ENCODE measurements at regions not wholly inside any gene's neighbourhood (a gene's known extent, or its start where the extent isn't known, plus 50 kb on each side); places are given as distances from the start of the nearest gene placed in this dataset.

GRCh38 chr3:102307442-102307841, 127.4 kb upstream of the ZPLD1 start:
- no TSS peak for BruUV-seq (replicated peaks)
- Histone ChIP-seq H3K9me2 (ENCODE audit: insufficient read depth, low read length) (no peaks in the 10 kb centered on the region), H3K4me2 (ENCODE audit: low read length) (no peak overlapping the region), H3K4me1 (ENCODE audit: insufficient read depth, low read length, poor library complexity, severe bottlenecking) (no peaks in the 10 kb centered on the region), H4K20me1 (ENCODE audit: insufficient read depth, low read length) (no peaks in the 10 kb centered on the region), H3K9me3 (ENCODE audit: low read length) (no peaks in the 10 kb centered on the region), H3K36me3 (ENCODE audit: insufficient read depth, low read length) (no peaks in the 10 kb centered on the region), H3K27ac (ENCODE audit: low read depth, low read length, poor library complexity, severe bottlenecking) (no peak overlapping the region), H2AFZ (ENCODE audit: low read length) (no peak overlapping the region), H3K4me3 (ENCODE audit: low read depth, low read length, poor library complexity, severe bottlenecking) (no peak overlapping the region), H3K79me2 (ENCODE audit: insufficient read depth, low read depth, low read length) (no peaks in the 10 kb centered on the region)
- POLR2A ChIA-PET = no interaction called here
- intact Hi-C loops (cut with micrococcal nuclease; ENCODE audit: unreplicated experiment) = no loop called here
- CTCF ChIA-PET (ENCODE audit: unreplicated experiment) = no interaction called here
- TF ChIP-seq EZH2phosphoT487 (IDR thresholded peaks at IDR 0.05; ENCODE audit: borderline replicate concordance, low read depth, low read length) = no peak
- TF ChIP-seq, protein P1, sequence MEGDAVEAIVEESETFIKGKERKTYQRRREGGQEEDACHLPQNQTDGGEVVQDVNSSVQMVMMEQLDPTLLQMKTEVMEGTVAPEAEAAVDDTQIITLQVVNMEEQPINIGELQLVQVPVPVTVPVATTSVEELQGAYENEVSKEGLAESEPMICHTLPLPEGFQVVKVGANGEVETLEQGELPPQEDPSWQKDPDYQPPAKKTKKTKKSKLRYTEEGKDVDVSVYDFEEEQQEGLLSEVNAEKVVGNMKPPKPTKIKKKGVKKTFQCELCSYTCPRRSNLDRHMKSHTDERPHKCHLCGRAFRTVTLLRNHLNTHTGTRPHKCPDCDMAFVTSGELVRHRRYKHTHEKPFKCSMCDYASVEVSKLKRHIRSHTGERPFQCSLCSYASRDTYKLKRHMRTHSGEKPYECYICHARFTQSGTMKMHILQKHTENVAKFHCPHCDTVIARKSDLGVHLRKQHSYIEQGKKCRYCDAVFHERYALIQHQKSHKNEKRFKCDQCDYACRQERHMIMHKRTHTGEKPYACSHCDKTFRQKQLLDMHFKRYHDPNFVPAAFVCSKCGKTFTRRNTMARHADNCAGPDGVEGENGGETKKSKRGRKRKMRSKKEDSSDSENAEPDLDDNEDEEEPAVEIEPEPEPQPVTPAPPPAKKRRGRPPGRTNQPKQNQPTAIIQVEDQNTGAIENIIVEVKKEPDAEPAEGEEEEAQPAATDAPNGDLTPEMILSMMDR (conservative IDR thresholded peaks at IDR 0.05; ENCODE audit: low read length) = no peak
- DNase-seq (ENCODE audit: low spot score) = no peak

DNA sequence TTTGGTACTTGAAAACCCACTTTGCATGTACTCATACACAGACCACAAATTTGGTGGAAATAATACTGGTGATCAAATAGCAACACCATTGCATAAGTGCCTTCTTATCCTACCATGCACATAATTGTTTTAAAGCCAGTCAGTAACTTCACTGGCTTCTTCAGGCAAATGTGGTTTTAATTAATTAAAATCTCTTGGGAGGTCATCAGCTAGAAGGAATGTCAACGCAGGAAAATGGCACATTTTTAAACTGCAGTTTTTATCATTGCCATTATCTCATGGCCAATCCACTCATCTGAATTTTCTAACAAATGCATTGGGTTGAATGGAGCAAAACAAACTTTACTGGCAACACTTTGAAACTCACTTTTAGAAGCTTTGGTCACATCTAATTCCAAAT, 105.7 kb upstream of the ZPLD1 start:
- no peaks in the 10 kb centered on the region for H4K20me1 ChIP-seq (ENCODE audit: insufficient read depth, low read length)
- POLR2A ChIA-PET = no interaction called here
- H3K36me3 ChIP-seq (ENCODE audit: insufficient read depth, low read length) = no peaks in the 10 kb centered on the region
- no peak overlapping the region for H3K4me3 ChIP-seq (ENCODE audit: low read depth, low read length, poor library complexity, severe bottlenecking)
- CTCF ChIA-PET (ENCODE audit: unreplicated experiment) = no interaction called here
- TF ChIP-seq, protein P1 (conservative IDR thresholded peaks at IDR 0.05; ENCODE audit: low read length) = no peak
- TF ChIP-seq EZH2phosphoT487 (IDR thresholded peaks at IDR 0.05; ENCODE audit: borderline replicate concordance, low read depth, low read length) = no peak
- H3K4me1 ChIP-seq (ENCODE audit: insufficient read depth, low read length, poor library complexity, severe bottlenecking) = no peaks in the 10 kb centered on the region
- no peaks in the 10 kb centered on the region for H3K9me2 ChIP-seq (ENCODE audit: insufficient read depth, low read length)
- no peaks in the 10 kb centered on the region for H3K79me2 ChIP-seq (ENCODE audit: insufficient read depth, low read depth, low read length)
- BruUV-seq (replicated peaks) = no TSS peak
- no peak overlapping the region for H3K27ac ChIP-seq (ENCODE audit: low read depth, low read length, poor library complexity, severe bottlenecking)
- no peak overlapping the region for H2AFZ ChIP-seq (ENCODE audit: low read length)
- no peak for DNase-seq (ENCODE audit: low spot score)
- intact Hi-C loops (cut with micrococcal nuclease; ENCODE audit: unreplicated experiment) = no loop called here
- H3K9me3 ChIP-seq (ENCODE audit: low read length) = no peaks in the 10 kb centered on the region
- H3K4me2 ChIP-seq (ENCODE audit: low read length) = no peak overlapping the region

GRCh38 chr3:102329561-102329960, 105.3 kb upstream of the ZPLD1 start:
- no peak overlapping the region for H3K4me2 ChIP-seq (ENCODE audit: low read length)
- BruUV-seq (replicated peaks) = no TSS peak
- TF ChIP-seq, protein P1 (conservative IDR thresholded peaks at IDR 0.05; ENCODE audit: low read length) = no peak
- no peak for TF ChIP-seq EZH2phosphoT487 (IDR thresholded peaks at IDR 0.05; ENCODE audit: borderline replicate concordance, low read depth, low read length)
- no peaks in the 10 kb centered on the region for H3K4me1 ChIP-seq (ENCODE audit: insufficient read depth, low read length, poor library complexity, severe bottlenecking)
- no peaks in the 10 kb centered on the region for H4K20me1 ChIP-seq (ENCODE audit: insufficient read depth, low read length)
- no peaks in the 10 kb centered on the region for H3K9me3 ChIP-seq (ENCODE audit: low read length)
- H3K27ac ChIP-seq (ENCODE audit: low read depth, low read length, poor library complexity, severe bottlenecking) = no peak overlapping the region
- no peak for DNase-seq (ENCODE audit: low spot score)
- H3K79me2 ChIP-seq (ENCODE audit: insufficient read depth, low read depth, low read length) = no peaks in the 10 kb centered on the region
- H3K36me3 ChIP-seq (ENCODE audit: insufficient read depth, low read length) = no peaks in the 10 kb centered on the region
- CTCF ChIA-PET (ENCODE audit: unreplicated experiment) = no interaction called here
- POLR2A ChIA-PET = no interaction called here
- intact Hi-C loops (cut with micrococcal nuclease; ENCODE audit: unreplicated experiment) = no loop called here
- H3K9me2 ChIP-seq (ENCODE audit: insufficient read depth, low read length) = no peaks in the 10 kb centered on the region
- H2AFZ ChIP-seq (ENCODE audit: low read length) = no peak overlapping the region
- H3K4me3 ChIP-seq (ENCODE audit: low read depth, low read length, poor library complexity, severe bottlenecking) = no peak overlapping the region
